Testis (tissue), 2 donors: ENCODE measurements at regions not wholly inside any gene's neighbourhood (a gene's known extent, or its start where the extent isn't known, plus 50 kb on each side); places are given as distances from the start of the nearest gene placed in this dataset.

Source experiments
- DNase-seq: peaks from one replicate; pipeline ENCODE4 v3.0.0-alpha.2; 2019
- H3K27ac ChIP-seq, 2 donors: fragments of 200-600 bp; sonication (generic); one replicate each; pipeline ENCODE4 v1.5.1; 2019
- H3K27me3 ChIP-seq: fragments of 200-600 bp; sonication (generic); one replicate; pipeline ENCODE4 v1.5.1; 2019
- H3K36me3 ChIP-seq: fragments of 200-600 bp; sonication (generic); one replicate; pipeline ENCODE4 v1.5.1; 2017; ENCODE audit warnings: low read depth; ENCODE audit errors: missing control alignments
- H3K4me1 ChIP-seq: fragments of 200-600 bp; sonication (generic); one replicate; pipeline ENCODE4 v1.5.1; 2019
- H3K4me3 ChIP-seq, 2 donors: fragments of 200-600 bp; sonication (generic); one replicate each; pipeline ENCODE4 v1.5.1; 2017 to 2019
- H3K9me3 ChIP-seq: fragments of 200-600 bp; sonication (generic); one replicate; pipeline ENCODE4 v1.5.1; 2017
- POLR2A ChIP-seq: fragments of 450-650 bp; IDR thresholded peaks from one replicate; pipeline ENCODE4 v1.6.1; 2017; ENCODE audit warnings: antibody characterized with exemption, mild to moderate bottlenecking, moderate library complexity
- WGBS, 2 donors: methylation state at CpG; one replicate each; pipeline ENCODE4 v1.1.5; 2018; 5-methylcytosine and 5-hydroxymethylcytosine counted together
- intact Hi-C: fragments of 100-400 bp; cut with DNase I; formaldehyde crosslinking; loops from one replicate; pipeline ENCODE4 v1.15.1; 2023; ENCODE audit warnings: low total_unique reads
- TF ChIP-seq, protein P1 (sequence below), 3 experiments: fragments of 450-650 bp in 2 of 3; fragments of 200-600 bp in 1 of 3; sonication (generic) in 1 of 3; IDR thresholded peaks; one replicate each; pipeline ENCODE4 v1.5.1; 2016 to 2019; ENCODE audit warnings: antibody characterized with exemption in 3 of 3, mild to moderate bottlenecking in 2 of 3, moderate library complexity in 1 of 3

DNA sequence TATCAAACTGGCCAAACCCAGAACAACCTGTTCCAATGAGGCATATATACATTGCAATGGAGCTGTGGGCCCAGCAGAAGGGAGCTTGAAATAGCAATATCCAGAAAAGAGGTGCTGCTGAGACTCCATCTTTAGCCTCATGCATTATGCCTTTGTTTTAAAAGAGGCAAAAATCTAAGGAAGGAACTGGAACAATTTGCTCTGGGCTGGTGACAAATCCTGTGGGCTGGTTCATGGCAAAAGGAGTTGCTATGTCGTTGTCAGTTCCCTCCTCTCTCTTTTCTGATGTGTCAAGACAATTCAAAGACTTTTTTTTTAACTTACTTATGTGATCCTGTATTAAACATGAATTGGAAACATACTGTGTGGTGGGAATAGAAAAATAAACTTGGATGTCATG, 124.2 kb upstream of the FSHR start:
- no peaks in the 10 kb centered on the region for H3K27me3 ChIP-seq
- intact Hi-C loops, result no loop called here
- H3K4me1 ChIP-seq, result no peaks in the 10 kb centered on the region
- H3K27ac ChIP-seq, result no peak overlapping the region
- WGBS, 2 donors, result 53 to 76% methylated on average over 1 of the region's 1 CpG
- H3K36me3 ChIP-seq, result no peaks in the 10 kb centered on the region
- DNase-seq, result no peak
- TF ChIP-seq, protein P1, sequence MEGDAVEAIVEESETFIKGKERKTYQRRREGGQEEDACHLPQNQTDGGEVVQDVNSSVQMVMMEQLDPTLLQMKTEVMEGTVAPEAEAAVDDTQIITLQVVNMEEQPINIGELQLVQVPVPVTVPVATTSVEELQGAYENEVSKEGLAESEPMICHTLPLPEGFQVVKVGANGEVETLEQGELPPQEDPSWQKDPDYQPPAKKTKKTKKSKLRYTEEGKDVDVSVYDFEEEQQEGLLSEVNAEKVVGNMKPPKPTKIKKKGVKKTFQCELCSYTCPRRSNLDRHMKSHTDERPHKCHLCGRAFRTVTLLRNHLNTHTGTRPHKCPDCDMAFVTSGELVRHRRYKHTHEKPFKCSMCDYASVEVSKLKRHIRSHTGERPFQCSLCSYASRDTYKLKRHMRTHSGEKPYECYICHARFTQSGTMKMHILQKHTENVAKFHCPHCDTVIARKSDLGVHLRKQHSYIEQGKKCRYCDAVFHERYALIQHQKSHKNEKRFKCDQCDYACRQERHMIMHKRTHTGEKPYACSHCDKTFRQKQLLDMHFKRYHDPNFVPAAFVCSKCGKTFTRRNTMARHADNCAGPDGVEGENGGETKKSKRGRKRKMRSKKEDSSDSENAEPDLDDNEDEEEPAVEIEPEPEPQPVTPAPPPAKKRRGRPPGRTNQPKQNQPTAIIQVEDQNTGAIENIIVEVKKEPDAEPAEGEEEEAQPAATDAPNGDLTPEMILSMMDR (IDR thresholded peaks at IDR 0.05), result no peak
- TF ChIP-seq POLR2A, result no peak
- no peaks in the 10 kb centered on the region for H3K9me3 ChIP-seq
- H3K4me3 ChIP-seq, result no peak overlapping the region

DNA sequence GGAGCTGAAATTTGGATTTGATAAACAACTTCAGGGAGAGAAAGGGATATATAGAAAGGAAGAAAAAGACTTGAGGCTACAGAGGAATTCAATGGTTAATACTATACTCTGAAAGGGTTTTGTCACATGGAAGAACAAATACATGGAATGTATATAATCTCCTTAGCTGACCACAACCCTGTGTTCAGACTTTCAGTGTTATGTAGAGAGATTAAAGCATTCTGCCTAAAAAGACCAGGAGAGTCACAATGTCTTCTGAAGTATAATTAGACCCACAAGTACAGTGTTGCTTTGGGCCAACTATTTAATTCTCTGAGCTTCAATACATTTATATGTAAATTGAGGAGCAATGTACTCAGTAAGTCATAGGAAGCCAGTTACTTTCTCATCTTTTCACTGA, 123.8 kb upstream of the FSHR start:
- intact Hi-C loops, result no loop called here
- H3K27ac ChIP-seq, result no peak overlapping the region
- H3K9me3 ChIP-seq, result no peaks in the 10 kb centered on the region
- H3K27me3 ChIP-seq, result no peaks in the 10 kb centered on the region
- no peaks in the 10 kb centered on the region for H3K4me1 ChIP-seq
- TF ChIP-seq POLR2A, result no peak
- TF ChIP-seq, protein P1 (IDR thresholded peaks at IDR 0.05), result no peak
- no peaks in the 10 kb centered on the region for H3K36me3 ChIP-seq
- DNase-seq, result no peak
- H3K4me3 ChIP-seq, result no peak overlapping the region

DNA sequence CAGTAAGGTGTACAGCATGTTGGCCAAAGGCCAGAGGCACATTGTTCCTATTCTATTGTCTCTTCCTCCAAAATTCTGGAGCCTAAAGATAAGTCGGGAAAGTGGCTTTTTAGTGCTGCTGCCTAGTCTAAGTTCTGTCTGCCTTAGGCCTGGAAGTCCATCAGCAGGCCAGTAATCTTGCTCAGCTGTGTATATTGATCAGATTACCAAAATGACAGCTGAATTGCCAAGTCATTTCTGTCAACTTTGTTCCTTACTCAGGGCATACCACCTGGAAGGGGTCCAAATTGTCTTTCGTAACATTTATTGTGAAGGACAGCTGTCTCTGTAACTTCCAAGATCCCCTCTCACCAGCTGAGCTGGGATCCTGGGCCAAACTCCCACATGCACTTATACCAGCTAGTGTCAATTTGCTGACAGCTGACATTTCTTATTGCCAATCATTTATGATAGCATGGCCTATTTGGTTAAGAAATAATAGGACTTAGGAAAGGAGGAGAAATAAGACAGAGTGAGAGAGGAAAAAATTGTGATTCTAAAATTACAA, 116.8 kb upstream of the FSHR start:
- H3K4me3 ChIP-seq, result no peak overlapping the region
- 55 to 65% methylated on average over 2 of the region's 2 CpGs for WGBS, 2 donors
- DNase-seq, result no peak
- intact Hi-C loops, result no loop called here
- H3K27me3 ChIP-seq, result no peaks in the 10 kb centered on the region
- H3K4me1 ChIP-seq, result no peaks in the 10 kb centered on the region
- H3K9me3 ChIP-seq, result no peaks in the 10 kb centered on the region
- no peak for TF ChIP-seq POLR2A
- TF ChIP-seq, protein P1 (IDR thresholded peaks at IDR 0.05), result no peak
- H3K36me3 ChIP-seq, result no peaks in the 10 kb centered on the region
- H3K27ac ChIP-seq, result no peak overlapping the region

GRCh38 chr2:49270091-49270490, 115.8 kb upstream of the FSHR start:
- Histone ChIP-seq H3K27me3 (no peaks in the 10 kb centered on the region), H3K9me3 (no peaks in the 10 kb centered on the region), H3K4me1 (no peaks in the 10 kb centered on the region), H3K27ac (no peak overlapping the region), H3K36me3 (no peaks in the 10 kb centered on the region), H3K4me3 (no peak overlapping the region)
- intact Hi-C loops, result no loop called here
- DNase-seq, result no peak
- TF ChIP-seq, protein P1 (IDR thresholded peaks at IDR 0.05), result no peak
- TF ChIP-seq POLR2A, result no peak
- 94 to 95% methylated on average over 6 of the region's 6 CpGs for WGBS, 2 donors

DNA sequence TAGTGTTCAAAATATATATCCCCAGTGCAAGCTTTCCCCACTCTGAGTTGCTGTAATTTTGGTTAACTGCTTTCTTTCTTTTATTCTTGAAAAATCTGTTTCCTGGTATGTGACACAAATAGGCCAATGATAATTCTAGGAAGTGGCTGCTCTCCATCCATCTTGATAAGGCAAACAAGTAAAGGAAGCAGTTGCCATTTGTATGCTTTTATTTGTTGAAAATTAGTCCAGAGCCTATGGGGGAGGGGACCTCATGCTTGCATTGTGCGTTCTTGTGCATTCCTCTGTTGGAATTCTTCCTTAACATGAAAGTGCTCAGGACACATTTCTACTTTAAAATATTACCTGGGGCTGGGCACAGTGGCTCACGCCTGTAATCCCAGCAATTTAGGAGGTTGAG, 111.2 kb upstream of the FSHR start:
- TF ChIP-seq, protein P1 (IDR thresholded peaks at IDR 0.05), result no peak
- no peak for TF ChIP-seq POLR2A
- intact Hi-C loops, result no loop called here
- Histone ChIP-seq H3K4me3 (no peak overlapping the region), H3K27me3 (no peaks in the 10 kb centered on the region), H3K27ac (no peak overlapping the region), H3K36me3 (no peaks in the 10 kb centered on the region), H3K9me3 (no peaks in the 10 kb centered on the region), H3K4me1 (no peaks in the 10 kb centered on the region)
- 48 to 82% methylated on average over 2 of the region's 2 CpGs for WGBS, 2 donors
- no peak for DNase-seq
